ENCODE measurements at regions not wholly inside any gene's neighbourhood (a gene's known extent, or its start where the extent isn't known, plus 50 kb on each side); places are given as distances from the start of the nearest gene placed in this dataset.

GRCh38 chr9:109601181-109601580, 103.1 kb upstream of the PTPN3 start:
- no peak overlapping the region for H3K14ac ChIP-seq (replicated peaks; ENCODE audit: low read depth, low read length)
- 0 out of 2 replicates have a peak, but pooled peaks cover 5% of the 10 kb centered on the region for H3K4me1 ChIP-seq (ENCODE audit: control insufficient read depth, insufficient read depth, low read length)
- no CpG with 5 or more reads among the region's 1 CpG for WGBS, 2 experiments (ENCODE audit: extremely low coverage in 2 of 2, insufficient read length in 1 of 2)
- no peak overlapping the region for H3K27ac ChIP-seq (ENCODE audit: insufficient read depth, low read length)
- no peaks in the 10 kb centered on the region for H4K20me1 ChIP-seq (ENCODE audit: insufficient read depth, low read length)
- H3K4ac ChIP-seq (ENCODE audit: low read depth, low read length): no peak overlapping the region
- no peak for TF ChIP-seq MAZ (IDR thresholded peaks at IDR 0.05; ENCODE audit: borderline replicate concordance, low read depth, low read length)
- no peak for TF ChIP-seq MXI1 (IDR thresholded peaks at IDR 0.05; ENCODE audit: borderline replicate concordance, low read depth, low read length)
- TF ChIP-seq RFX5 (IDR thresholded peaks at IDR 0.05; ENCODE audit: low read depth, low read length): no peak
- no peak for TF ChIP-seq NFE2L2 (IDR thresholded peaks at IDR 0.05; ENCODE audit: low read depth, low read length)
- TF ChIP-seq CHD1 (IDR thresholded peaks at IDR 0.05; ENCODE audit: low read depth, low read length): no peak
- TF ChIP-seq USF2 (IDR thresholded peaks at IDR 0.05; ENCODE audit: low read depth, low read length): no peak
- TF ChIP-seq RCOR1 (IDR thresholded peaks at IDR 0.05; ENCODE audit: insufficient replicate concordance, low read length): no peak
- no peak for TF ChIP-seq MAFK (IDR thresholded peaks at IDR 0.05; ENCODE audit: low read depth, low read length)
- no peak for TF ChIP-seq CTCF (conservative IDR thresholded peaks at IDR 0.05; ENCODE audit: low read depth, low read length)
- no peak for TF ChIP-seq FOS (IDR thresholded peaks at IDR 0.05; ENCODE audit: low read depth, low read length)
- no peak overlapping the region for H3K9ac ChIP-seq (ENCODE audit: low read depth, low read length)
- H4K91ac ChIP-seq (ENCODE audit: insufficient read depth, low read depth, low read length): no peak overlapping the region
- H2AK5ac ChIP-seq (ENCODE audit: low read depth, low read length): no peak overlapping the region
- H3K4me3 ChIP-seq (ENCODE audit: insufficient read depth, low read depth, low read length): no peak overlapping the region
- H3K23ac ChIP-seq (ENCODE audit: low read depth, low read length): no peak overlapping the region
- H3K56ac ChIP-seq (ENCODE audit: extremely low read depth, insufficient read depth, low read length): no peak overlapping the region
- no peak for ATAC-seq (ENCODE audit: low read depth)
- H3K36me3 ChIP-seq (ENCODE audit: control insufficient read depth, insufficient read depth, low read length): no peaks in the 10 kb centered on the region
- no peaks in the 10 kb centered on the region for H3K79me1 ChIP-seq (ENCODE audit: low read depth in 1 of 2, low read length in 2 of 2)
- no peak overlapping the region for H3K4me2 ChIP-seq (ENCODE audit: low read depth, low read length)
- no peak overlapping the region for H2BK15ac ChIP-seq (ENCODE audit: low read depth, low read length)
- DNase-seq: no peak
- H3K9me1 ChIP-seq (ENCODE audit: insufficient read depth, low read length): no peaks in the 10 kb centered on the region; the same call in 1 of the 2 replicates
- H2AFZ ChIP-seq (replicated peaks; ENCODE audit: low read length, poor library complexity): no peak overlapping the region
- H2BK5ac ChIP-seq (ENCODE audit: low read depth, low read length, poor library complexity, severe bottlenecking): peak overlapping the region; percentile 49
- no TSS peak for BruUV-seq (replicated peaks)
- no peak overlapping the region for H3K18ac ChIP-seq (ENCODE audit: low read depth, low read length)
- ChIA-PET CTCF (no interaction called here), POLR2A (ENCODE audit: unreplicated experiment) (no interaction called here)
- no peak overlapping the region for H4K8ac ChIP-seq (ENCODE audit: low read depth in 2 of 2, low read length in 2 of 2)
- peaks cover 2% of the 10 kb centered on the region; the same call in 1 of the 2 replicates for H3K9me3 ChIP-seq (ENCODE audit: control insufficient read depth, insufficient read depth, low read length)
- no peak overlapping the region for H4K5ac ChIP-seq (ENCODE audit: low read depth, low read length)
- H3K27me3 ChIP-seq (ENCODE audit: control insufficient read depth, insufficient read depth, low read length): peaks cover 32% of the 10 kb centered on the region
- in situ Hi-C loops (cut with MboI; ENCODE audit: low sequenced_read_pairs) (no loop called here), dilution Hi-C loops (cut with HindIII; ENCODE audit: low sequenced_read_pairs, unreplicated experiment) (no loop called here), intact Hi-C loops (cut with micrococcal nuclease) (no loop called here)
- H2BK20ac ChIP-seq (ENCODE audit: low read depth, low read length): no peak overlapping the region
- no peak overlapping the region for H2BK120ac ChIP-seq (ENCODE audit: low read depth, low read length)
- no peak overlapping the region for H2AK9ac ChIP-seq (replicated peaks; ENCODE audit: low read depth, low read length, poor library complexity)

All from IMR-90 (cell line).